H1 (cell line): ENCODE measurements at regions not wholly inside any gene's neighbourhood (a gene's known extent, or its start where the extent isn't known, plus 50 kb on each side); places are given as distances from the start of the nearest gene placed in this dataset.

Experiments used
- CHD7 ChIP-seq: fragments of 300-600 bp; sonication (generic); IDR thresholded peaks from 2 replicates; pipeline ENCODE4 v1.7.1; 2012; ENCODE audit warnings: low read length, moderate library complexity, mild to moderate bottlenecking, inconsistent platforms; ENCODE audit not compliant: insufficient replicate concordance
- CREB1 ChIP-seq: IDR thresholded peaks from 2 replicates; pipeline ENCODE4 v1.6.1; 2012; ENCODE audit warnings: inconsistent platforms
- GABPA ChIP-seq: IDR thresholded peaks from 2 replicates; pipeline ENCODE4 v1.6.1; 2011; ENCODE audit warnings: mild to moderate bottlenecking, low read length, moderate library complexity, borderline replicate concordance; ENCODE audit not compliant: insufficient read depth
- JUND ChIP-seq: IDR thresholded peaks from 2 replicates; pipeline ENCODE4 v1.6.1; 2011; ENCODE audit warnings: mild to moderate bottlenecking, improper control_type of control experiment, low read length
- KDM1A ChIP-seq: fragments of 200-600, 300-600 bp; sonication (generic); IDR thresholded peaks from 2 replicates; pipeline ENCODE4 v1.7.1; 2016; ENCODE audit warnings: mild to moderate bottlenecking, low read length, borderline replicate concordance
- KDM4A ChIP-seq: IDR thresholded peaks from one replicate; pipeline ENCODE4 v1.7.1; 2012; ENCODE audit warnings: low read depth, mild to moderate bottlenecking, moderate library complexity, low read length, inconsistent platforms; ENCODE audit not compliant: severe bottlenecking
- TAF7 ChIP-seq: optimal IDR thresholded peaks from 2 replicates; pipeline ENCODE3; 2011; ENCODE audit warnings: low read depth, mild to moderate bottlenecking, inconsistent platforms, low read length, moderate library complexity, borderline replicate concordance

- no peak for TF ChIP-seq KDM4A
- TF ChIP-seq KDM1A = no peak
- TF ChIP-seq CHD7 = no peak
- no peak for TF ChIP-seq JUND
- no peak for TF ChIP-seq GABPA
- no peak for TF ChIP-seq CREB1
- no peak for TF ChIP-seq TAF7
Measured at GRCh38 chr6:105760746-105761145, 325.4 kb upstream of the PRDM1 start (continued).
